ENCODE measurements at regions not wholly inside any gene's neighbourhood (a gene's known extent, or its start where the extent isn't known, plus 50 kb on each side); places are given as distances from the start of the nearest gene placed in this dataset.
"Not testable (repeated sequence)": the region's sequence is repeated elsewhere in the genome, so short reads cannot be mapped to it uniquely, and the experiment has no call there.

DNA sequence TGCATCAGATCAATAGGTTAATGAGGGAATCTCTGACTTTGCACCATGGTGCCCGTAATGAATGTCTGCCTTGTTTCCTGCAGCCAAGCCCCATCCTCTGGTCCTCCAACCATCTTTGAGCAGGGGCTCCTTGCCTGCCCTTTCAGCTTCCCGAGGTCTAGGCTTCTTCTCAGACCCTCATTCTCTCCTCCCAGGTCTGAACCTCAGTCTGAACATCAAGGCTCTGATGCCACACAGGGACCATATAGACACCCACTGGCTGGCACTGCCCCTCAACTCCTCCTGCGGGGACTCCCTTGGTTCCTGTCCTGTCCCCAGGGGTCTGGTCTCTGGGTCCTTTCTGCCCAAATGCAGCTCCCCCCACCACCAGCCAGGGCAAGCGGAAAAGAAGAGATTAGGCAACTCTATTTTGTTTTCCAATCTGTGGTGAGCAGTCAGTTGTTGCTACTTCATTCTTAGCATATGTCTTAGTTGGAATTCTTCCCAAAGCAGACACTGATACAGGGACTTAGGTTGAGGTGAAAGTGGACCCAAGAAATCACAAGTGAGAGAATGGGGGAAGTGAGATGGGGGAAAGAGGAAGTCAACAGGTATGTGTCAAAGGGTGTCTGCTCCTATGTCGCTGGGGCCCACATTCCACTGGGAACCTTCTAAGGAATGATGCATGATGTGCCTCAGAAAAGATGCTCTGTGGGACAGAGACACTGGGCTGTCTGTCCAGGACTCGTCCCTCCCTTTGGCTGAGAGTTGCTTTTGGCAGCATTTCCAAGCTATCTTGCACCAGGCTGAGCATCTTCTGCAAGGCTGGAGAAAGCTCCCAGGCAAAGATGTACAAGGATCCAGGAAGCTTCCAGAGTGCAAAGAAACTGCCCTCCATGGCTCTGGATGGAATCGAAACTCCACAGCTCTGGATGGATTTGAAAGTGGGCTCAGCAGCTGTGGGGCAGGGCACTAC, 1096.5 kb upstream of the TMEM132C start:
- no peaks in the 10 kb centered on the region for H3K9me2 ChIP-seq (replicated peaks; ENCODE audit: insufficient read depth, low read length)
- H2AFZ ChIP-seq (ENCODE audit: low read depth, low read length, severe bottlenecking) = no peak overlapping the region
- H4K20me1 ChIP-seq (ENCODE audit: low read depth, low read length) = no peaks in the 10 kb centered on the region
- H3K9me3 ChIP-seq (ENCODE audit: insufficient read depth, low read length) = no peaks in the 10 kb centered on the region
- H3K4me2 ChIP-seq (ENCODE audit: low read depth, low read length, poor library complexity, severe bottlenecking) = no peak overlapping the region
- H3K79me2 ChIP-seq (ENCODE audit: insufficient read depth, low read length) = no peaks in the 10 kb centered on the region
- TF ChIP-seq EZH2phosphoT487 (conservative IDR thresholded peaks at IDR 0.05; ENCODE audit: low read length) = no peak
- TF ChIP-seq, protein P1, sequence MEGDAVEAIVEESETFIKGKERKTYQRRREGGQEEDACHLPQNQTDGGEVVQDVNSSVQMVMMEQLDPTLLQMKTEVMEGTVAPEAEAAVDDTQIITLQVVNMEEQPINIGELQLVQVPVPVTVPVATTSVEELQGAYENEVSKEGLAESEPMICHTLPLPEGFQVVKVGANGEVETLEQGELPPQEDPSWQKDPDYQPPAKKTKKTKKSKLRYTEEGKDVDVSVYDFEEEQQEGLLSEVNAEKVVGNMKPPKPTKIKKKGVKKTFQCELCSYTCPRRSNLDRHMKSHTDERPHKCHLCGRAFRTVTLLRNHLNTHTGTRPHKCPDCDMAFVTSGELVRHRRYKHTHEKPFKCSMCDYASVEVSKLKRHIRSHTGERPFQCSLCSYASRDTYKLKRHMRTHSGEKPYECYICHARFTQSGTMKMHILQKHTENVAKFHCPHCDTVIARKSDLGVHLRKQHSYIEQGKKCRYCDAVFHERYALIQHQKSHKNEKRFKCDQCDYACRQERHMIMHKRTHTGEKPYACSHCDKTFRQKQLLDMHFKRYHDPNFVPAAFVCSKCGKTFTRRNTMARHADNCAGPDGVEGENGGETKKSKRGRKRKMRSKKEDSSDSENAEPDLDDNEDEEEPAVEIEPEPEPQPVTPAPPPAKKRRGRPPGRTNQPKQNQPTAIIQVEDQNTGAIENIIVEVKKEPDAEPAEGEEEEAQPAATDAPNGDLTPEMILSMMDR (IDR thresholded peaks at IDR 0.05; ENCODE audit: insufficient read depth, low read length, poor library complexity, severe bottlenecking) = no peak
- no peak overlapping the region for H3K4me3 ChIP-seq (ENCODE audit: insufficient read depth, low read length, poor library complexity, severe bottlenecking)
- no peak overlapping the region for H3K9ac ChIP-seq (ENCODE audit: low read length)
- no peaks in the 10 kb centered on the region for H3F3A ChIP-seq (ENCODE audit: insufficient read depth)
- H3K27me3 ChIP-seq (ENCODE audit: low read length) = no peaks in the 10 kb centered on the region
- no peak overlapping the region for H3K27ac ChIP-seq (ENCODE audit: low read depth, low read length)
- H3K36me3 ChIP-seq (ENCODE audit: low read length) = no peaks in the 10 kb centered on the region

DNA sequence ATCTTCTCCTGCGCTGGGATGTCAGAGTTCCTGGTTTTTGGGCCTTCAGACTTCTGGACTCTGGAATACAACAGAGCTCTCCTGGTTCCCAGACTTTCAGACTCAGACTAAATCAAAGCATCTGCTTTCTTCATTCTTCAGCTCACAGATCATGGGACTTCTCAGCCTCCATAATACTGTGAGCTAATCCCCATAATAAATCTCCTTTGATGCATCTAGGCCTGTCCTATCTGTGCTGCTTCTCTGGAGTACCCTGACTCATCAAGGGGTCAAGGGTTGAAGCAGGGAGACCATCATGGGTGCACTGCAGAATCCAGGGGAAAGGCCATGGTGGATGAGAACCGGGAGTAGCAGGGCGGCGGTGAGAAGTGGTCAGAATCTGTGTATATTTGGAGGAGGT, 1094.1 kb upstream of the TMEM132C start:
- H3K79me2 ChIP-seq (ENCODE audit: insufficient read depth, low read length) = no peaks in the 10 kb centered on the region
- no peaks in the 10 kb centered on the region for H4K20me1 ChIP-seq (ENCODE audit: low read depth, low read length)
- no peaks in the 10 kb centered on the region for H3F3A ChIP-seq (ENCODE audit: insufficient read depth)
- H3K9ac ChIP-seq (ENCODE audit: low read length) = no peak overlapping the region
- H3K4me3 ChIP-seq (ENCODE audit: insufficient read depth, low read length, poor library complexity, severe bottlenecking) = no peak overlapping the region
- no peaks in the 10 kb centered on the region for H3K27me3 ChIP-seq (ENCODE audit: low read length)
- H3K4me2 ChIP-seq (ENCODE audit: low read depth, low read length, poor library complexity, severe bottlenecking) = no peak overlapping the region
- H2AFZ ChIP-seq (ENCODE audit: low read depth, low read length, severe bottlenecking) = no peak overlapping the region
- TF ChIP-seq, protein P1 (IDR thresholded peaks at IDR 0.05; ENCODE audit: insufficient read depth, low read length, poor library complexity, severe bottlenecking) = no peak
- TF ChIP-seq EZH2phosphoT487 (conservative IDR thresholded peaks at IDR 0.05; ENCODE audit: low read length) = no peak
- H3K9me2 ChIP-seq (replicated peaks; ENCODE audit: insufficient read depth, low read length) = no peaks in the 10 kb centered on the region
- no peaks in the 10 kb centered on the region for H3K36me3 ChIP-seq (ENCODE audit: low read length)
- peaks cover 8% of the 10 kb centered on the region; the same call in 1 of the 2 replicates for H3K9me3 ChIP-seq (ENCODE audit: insufficient read depth, low read length)
- no peak overlapping the region for H3K27ac ChIP-seq (ENCODE audit: low read depth, low read length)

DNA sequence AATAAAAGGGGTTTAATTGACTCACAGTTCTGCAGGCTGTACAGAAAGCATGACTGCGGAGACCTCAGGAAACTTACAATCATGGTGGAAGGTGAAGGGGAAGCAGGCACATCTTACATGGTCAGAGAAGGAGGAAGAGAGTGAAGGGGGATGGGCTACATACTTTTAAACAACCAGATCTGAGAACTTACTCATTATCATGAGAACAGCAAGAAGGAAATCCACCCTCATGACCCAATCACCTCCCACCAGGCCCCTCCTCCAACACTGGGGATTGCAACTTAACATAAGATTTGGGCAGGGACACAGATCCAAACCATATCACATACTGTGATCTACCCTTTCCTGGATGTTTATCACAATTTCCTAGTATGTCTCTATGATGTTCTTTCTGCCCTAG, 1093.0 kb upstream of the TMEM132C start:
- not testable (repeated sequence) for H3F3A ChIP-seq (ENCODE audit: insufficient read depth); H3K4me3 ChIP-seq (ENCODE audit: insufficient read depth, low read length, poor library complexity, severe bottlenecking); H3K9me3 ChIP-seq (ENCODE audit: insufficient read depth, low read length)

DNA sequence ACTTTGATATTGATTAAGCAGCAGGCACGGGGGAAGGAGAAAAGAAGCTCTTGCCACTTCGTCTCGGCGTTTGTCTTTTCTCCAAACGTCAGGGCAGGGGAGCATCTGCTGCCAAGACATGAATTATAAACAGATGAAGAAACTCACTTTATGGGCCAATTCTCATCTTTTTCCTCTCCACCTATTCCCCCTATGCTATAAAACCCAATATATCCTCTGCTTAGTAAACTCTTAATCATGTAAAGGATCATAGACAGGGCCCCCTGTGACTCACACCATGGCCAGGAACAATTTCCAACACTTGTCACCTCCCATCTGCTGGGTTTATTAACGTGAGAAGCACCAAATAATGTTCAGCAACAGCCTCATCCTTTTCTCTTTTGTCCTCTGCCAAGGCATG, 1092.1 kb upstream of the TMEM132C start:
- Histone ChIP-seq H3K9me3 (ENCODE audit: insufficient read depth, low read length) (peaks cover 8% of the 10 kb centered on the region; the same call in 1 of the 2 replicates), H3K79me2 (ENCODE audit: insufficient read depth, low read length) (no peaks in the 10 kb centered on the region), H3K4me2 (ENCODE audit: low read depth, low read length, poor library complexity, severe bottlenecking) (no peak overlapping the region), H3K9ac (ENCODE audit: low read length) (no peak overlapping the region), H2AFZ (ENCODE audit: low read depth, low read length, severe bottlenecking) (no peak overlapping the region), H3K4me3 (ENCODE audit: insufficient read depth, low read length, poor library complexity, severe bottlenecking) (no peak overlapping the region), H3F3A (ENCODE audit: insufficient read depth) (no peaks in the 10 kb centered on the region), H3K27me3 (ENCODE audit: low read length) (no peaks in the 10 kb centered on the region), H3K9me2 (replicated peaks; ENCODE audit: insufficient read depth, low read length) (no peaks in the 10 kb centered on the region), H3K36me3 (ENCODE audit: low read length) (no peaks in the 10 kb centered on the region), H3K27ac (ENCODE audit: low read depth, low read length) (no peak overlapping the region), H4K20me1 (ENCODE audit: low read depth, low read length) (no peaks in the 10 kb centered on the region)
- TF ChIP-seq, protein P1 (IDR thresholded peaks at IDR 0.05; ENCODE audit: insufficient read depth, low read length, poor library complexity, severe bottlenecking) = no peak
- no peak for TF ChIP-seq EZH2phosphoT487 (conservative IDR thresholded peaks at IDR 0.05; ENCODE audit: low read length)

More for the DNA sequence above, 1093.0 kb upstream of the TMEM132C start:
- not testable (repeated sequence) for H3K9ac ChIP-seq (ENCODE audit: low read length); H3K36me3 ChIP-seq (ENCODE audit: low read length); H3K79me2 ChIP-seq (ENCODE audit: insufficient read depth, low read length); H4K20me1 ChIP-seq (ENCODE audit: low read depth, low read length); H3K9me2 ChIP-seq (replicated peaks; ENCODE audit: insufficient read depth, low read length); H3K4me2 ChIP-seq (ENCODE audit: low read depth, low read length, poor library complexity, severe bottlenecking); H3K27me3 ChIP-seq (ENCODE audit: low read length); H3K27ac ChIP-seq (ENCODE audit: low read depth, low read length); H2AFZ ChIP-seq (ENCODE audit: low read depth, low read length, severe bottlenecking)
